HG03060 (cell line): ENCODE measurements at regions not wholly inside any gene's neighbourhood (a gene's known extent, or its start where the extent isn't known, plus 50 kb on each side); places are given as distances from the start of the nearest gene placed in this dataset.
A peak's percentile ranks its signal among the peaks of the same experiment; 100 is the strongest.

ENCODE experiments used
- ATAC-seq: cut with Tn5 transposase; IDR thresholded peaks from one replicate; pipeline ENCODE4 v1.9.1; 2021; ENCODE audit warnings: low read depth, moderate number of reproducible peaks; ENCODE audit not compliant: unreplicated experiment

GRCh38 chr15:36529296-36530011 lies 50.0 kb upstream of the CDIN1 start:
- ATAC-seq: peak; percentile 73
